HG03354 (cell line): ENCODE measurements at regions not wholly inside any gene's neighbourhood (a gene's known extent, or its start where the extent isn't known, plus 50 kb on each side); places are given as distances from the start of the nearest gene placed in this dataset.
A peak's percentile ranks its signal among the peaks of the same experiment; 100 is the strongest.

Experiments used
- ATAC-seq: cut with Tn5 transposase; IDR thresholded peaks from one replicate; pipeline ENCODE4 v1.9.1; 2021; ENCODE audit warnings: mild to moderate bottlenecking; ENCODE audit not compliant: unreplicated experiment, poor library complexity, severe bottlenecking

DNA sequence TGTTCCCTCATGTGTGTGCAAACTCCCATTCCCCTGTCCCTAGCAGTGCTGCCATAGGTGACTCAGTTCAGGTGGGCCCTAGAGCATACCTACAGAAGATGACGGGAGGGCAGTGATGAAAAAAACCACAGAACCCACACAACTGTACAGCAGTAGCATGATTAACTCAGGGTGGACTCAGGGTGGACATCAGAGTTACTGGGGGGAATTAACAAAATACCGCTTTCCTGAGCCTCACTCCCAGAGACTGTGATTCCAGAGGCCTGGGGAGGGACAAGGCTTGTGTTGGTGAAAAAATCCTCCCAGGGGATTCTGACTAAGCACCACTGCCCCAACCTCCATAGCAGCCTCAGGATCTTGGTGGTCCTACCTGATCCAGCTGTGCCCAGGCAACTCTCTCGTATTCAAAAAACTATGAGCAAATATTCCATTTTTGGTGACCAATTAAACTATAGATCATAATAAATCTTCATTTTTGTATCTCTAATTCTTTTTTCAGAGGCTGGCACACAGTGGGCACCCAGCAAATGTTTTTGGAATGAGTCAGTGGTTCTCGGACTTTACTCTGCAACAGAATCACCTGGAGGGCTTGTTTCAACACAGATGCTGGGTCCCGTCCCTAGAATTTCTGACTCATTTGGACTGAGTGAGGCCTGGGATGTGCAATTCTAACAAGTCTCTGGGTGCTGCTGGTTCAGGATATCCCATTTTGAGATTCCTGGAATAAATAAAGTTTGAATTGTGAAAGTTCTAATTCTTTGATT is 84.1 kb upstream of the NABP1 start:
- no peak for ATAC-seq

GRCh38 chr2:191597186-191597751 is 80.7 kb upstream of the NABP1 start:
- no peak for ATAC-seq

GRCh38 chr2:191598296-191598695 is 79.6 kb upstream of the NABP1 start:
- ATAC-seq, result no peak

DNA sequence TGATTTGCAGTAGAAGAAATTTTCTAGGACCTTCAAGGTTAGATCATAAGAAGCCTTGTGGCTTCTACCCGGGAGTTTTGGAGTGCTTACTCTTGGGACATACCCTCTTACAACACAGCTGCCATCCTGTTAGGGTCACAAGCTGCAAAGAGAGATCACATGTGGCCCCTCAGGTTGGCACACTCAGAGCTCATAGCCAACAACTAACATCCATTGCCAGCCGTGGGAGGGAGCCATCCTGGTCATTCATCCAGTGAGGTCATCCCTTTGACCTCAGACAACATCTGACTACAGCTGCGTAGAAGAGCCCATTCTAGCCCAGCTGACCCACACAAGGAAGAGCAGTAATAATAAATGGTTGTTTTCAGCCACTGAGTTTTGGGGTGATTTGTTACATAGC is 76.9 kb upstream of the NABP1 start:
- ATAC-seq, result no peak

GRCh38 chr2:191604154-191604553 is 73.8 kb upstream of the NABP1 start:
- no peak for ATAC-seq

DNA sequence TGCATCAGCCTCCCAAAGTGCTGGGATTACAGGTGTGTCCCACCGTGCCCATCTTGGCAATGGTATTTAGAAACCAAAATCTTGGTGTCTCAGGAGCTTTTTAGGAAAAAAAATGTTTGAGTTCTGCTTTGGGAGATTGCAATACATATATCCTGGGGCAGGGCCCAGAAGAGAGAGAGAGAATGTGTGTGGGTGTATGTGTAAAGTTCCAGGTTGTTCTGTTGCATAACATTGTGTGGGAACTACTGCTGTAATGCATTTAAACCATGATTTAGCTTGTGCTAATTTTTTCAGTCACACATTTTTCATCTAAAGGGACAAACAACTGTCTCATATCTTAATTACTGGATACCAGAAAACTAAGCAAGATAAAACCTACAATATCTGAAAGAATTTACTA is 70.8 kb upstream of the NABP1 start:
- ATAC-seq, result no peak

GRCh38 chr2:191610756-191611155 is 67.2 kb upstream of the NABP1 start:
- ATAC-seq, result no peak

GRCh38 chr2:191611614-191612013 is 66.3 kb upstream of the NABP1 start:
- peak; percentile 97 for ATAC-seq

- ATAC-seq, result no peak
These were observed 65.4 kb upstream of the NABP1 start for GRCh38 chr2:191612496-191612895.

- no peak for ATAC-seq
These were observed 63.2 kb upstream of the NABP1 start for GRCh38 chr2:191614759-191615158.

GRCh38 chr2:191615596-191615995 is 62.3 kb upstream of the NABP1 start:
- no peak for ATAC-seq

DNA sequence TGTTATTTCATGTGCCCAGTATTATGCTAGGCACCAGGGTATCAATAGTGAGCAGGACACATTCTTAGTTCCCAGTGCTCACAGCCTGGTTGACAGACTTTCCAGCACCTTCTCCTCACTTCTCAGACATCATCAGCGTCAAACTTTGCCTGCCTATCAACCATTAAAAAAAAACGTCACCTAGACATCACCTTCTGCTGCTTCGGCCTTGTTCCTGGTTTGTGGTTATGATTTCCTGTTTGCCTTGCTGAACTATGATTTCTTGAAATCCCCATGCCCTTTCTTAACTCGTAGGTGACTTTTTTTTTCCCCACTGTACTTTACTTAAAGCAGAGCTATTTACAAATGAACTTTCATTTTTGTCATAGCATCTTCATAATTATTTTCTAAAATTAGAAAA is 60.4 kb upstream of the NABP1 start:
- peak; percentile 88 for ATAC-seq

DNA sequence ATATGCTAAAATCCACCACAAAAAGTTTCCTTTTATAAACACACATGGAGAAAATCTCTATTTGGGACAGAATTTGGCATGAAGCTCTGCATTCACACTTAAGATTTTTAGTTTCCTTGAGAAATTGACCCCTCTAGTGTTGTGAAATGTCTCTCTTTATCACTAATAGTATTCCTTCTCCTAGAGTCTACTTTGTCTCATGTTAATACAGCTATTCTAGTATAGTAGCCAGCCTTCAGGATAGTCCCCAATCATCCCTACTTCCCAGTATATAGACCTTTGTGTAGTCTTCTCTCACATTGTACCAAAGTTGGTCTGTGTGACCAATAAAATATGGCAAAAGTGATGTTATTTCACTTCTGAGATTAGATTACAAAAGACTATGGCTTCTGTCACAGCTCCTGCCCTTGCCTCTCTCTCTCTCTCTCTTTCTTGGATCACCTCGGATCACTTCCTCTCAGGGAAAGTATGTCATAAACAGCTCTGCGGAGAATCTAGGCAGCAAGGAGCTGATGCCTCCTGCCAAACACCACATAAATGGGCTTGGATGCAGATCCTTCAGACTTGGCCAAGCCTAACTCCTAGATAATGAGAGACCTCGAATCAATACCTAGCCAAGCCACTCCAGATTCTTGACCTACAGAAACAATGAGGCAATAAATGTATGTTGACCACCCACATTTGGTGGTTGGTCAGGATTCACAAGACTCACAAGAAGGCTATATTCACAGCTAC is 59.7 kb upstream of the NABP1 start:
- ATAC-seq, result peak; percentile 9

GRCh38 chr2:191618786-191619185 is 59.1 kb upstream of the NABP1 start:
- ATAC-seq, result no peak

- ATAC-seq, result no peak
These were observed 57.8 kb upstream of the NABP1 start for GRCh38 chr2:191620144-191620543.

DNA sequence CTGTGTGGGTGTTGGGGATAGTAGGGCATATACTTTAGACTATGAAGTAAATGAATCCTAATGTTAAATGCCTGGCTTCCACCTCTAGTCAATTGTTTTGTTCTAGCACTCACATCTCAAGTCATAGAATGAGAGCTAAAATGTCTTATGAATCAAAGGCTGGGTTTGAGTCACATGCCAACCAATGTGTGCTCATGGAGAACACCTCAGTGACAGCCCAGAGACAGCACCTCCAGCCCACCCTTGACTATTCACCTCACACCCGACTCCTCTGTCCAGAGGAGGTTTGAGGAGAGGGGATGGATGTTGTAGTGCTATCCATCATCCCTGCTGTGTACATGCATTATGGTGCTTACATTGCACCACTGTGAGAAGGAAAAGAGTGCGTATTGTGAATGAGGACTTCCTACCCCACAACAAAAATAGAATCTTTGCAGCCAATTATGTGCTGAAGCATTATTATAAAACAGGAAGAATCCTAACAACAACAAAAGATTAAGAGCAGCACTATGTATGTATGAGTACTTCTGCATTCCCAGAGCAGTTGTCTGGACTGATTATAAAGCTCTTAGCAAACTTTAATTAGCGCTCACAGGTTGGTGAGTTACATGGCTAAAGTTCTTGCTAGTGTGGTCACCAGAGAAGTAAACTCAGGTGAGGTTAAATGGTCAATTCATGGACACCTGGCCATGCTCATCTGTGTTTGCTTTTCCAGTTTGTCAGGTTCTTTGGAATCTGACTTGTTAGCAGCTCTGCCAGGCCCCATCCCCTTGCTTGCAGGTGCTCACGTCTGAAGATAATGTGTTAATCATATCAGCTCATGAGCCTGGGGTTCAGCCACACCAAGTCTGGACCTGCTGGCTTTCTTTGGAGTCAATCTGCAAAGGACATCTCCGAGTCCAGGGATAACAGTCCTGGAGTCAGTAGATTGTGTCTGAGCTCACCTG is 55.3 kb upstream of the NABP1 start:
- no peak for ATAC-seq

- peak; percentile 88 for ATAC-seq
These were observed 52.9 kb upstream of the NABP1 start for GRCh38 chr2:191625016-191625415.

DNA sequence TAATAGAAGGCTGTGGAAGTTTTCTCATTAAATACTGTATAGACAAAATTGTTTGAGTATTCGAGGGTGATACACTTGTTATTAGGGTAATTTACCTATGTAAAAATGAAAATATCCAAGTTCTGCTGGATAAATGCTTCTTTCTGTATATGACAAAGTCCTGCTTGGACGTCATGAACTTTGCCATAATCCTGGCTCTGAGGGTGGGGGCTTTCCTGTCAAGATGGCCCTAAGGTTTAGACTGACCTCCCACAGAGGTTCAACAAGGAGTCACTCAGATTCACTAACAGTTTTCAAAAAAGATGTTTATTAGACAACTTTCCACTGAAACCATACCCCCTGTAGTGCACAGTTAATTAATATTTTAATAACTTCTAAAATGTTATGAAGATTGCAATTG is 52.5 kb upstream of the NABP1 start:
- ATAC-seq, result peak; percentile 3

DNA sequence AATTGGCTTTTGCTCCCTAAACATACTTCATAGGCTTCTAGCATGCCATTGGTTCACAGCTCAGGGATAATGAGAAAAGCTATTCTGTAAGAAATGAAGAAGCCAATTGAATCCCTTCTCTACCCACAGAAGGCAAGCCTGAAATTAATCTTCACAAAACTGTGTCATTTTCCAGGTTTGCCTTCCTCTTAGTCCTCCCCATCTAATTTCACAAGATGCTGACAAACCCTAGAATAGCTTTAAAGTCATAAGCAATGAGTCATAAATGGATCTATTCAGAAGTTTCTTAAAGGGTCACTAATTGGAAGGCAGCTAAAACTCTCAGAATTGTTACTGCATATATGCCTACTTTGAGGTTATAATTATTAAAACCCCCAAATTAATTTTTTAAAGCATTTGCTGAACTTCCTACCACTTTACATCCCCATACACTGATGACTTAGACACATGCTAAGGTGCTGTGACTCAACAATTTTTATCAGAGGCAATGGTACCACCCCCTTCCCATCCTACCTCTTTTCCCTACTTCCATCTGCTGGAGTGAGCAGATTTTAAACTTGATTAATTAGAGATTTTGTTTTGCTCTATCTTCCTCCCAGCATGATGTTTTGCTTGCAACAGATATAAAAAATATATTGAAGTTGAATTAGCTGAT is 51.3 kb upstream of the NABP1 start:
- no peak for ATAC-seq
